ENCODE measurements at regions not wholly inside any gene's neighbourhood (a gene's known extent, or its start where the extent isn't known, plus 50 kb on each side); places are given as distances from the start of the nearest gene placed in this dataset.

DNA sequence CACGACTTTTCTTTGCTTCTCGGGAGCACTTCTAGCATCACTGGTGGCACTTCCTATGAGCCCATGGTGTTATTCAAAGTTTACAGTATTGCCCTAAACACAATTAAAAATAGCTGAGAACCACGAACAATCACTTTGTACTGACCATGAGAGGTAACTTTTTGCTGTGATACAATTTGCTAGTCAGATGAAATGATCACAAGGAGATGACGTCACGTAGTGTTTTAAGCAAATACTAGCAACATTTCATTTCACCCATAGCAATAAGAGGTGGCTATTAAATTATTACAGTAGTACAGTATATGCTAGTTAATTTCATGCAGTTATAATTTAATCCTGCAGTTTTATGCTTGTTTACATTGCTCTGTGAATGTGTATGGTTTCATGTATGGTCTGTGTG lies 108.9 kb upstream of the DOK6 start:
- Histone ChIP-seq H3K27me3 (no peaks in the 10 kb centered on the region), H3K4me3 (ENCODE audit: low read depth, low read length) (no peak overlapping the region), H3K36me3 (no peaks in the 10 kb centered on the region), H3K9me3 (no peaks in the 10 kb centered on the region), H3K4me1 (no peaks in the 10 kb centered on the region)
- DNase-seq: no peak
- TF ChIP-seq, protein P1, sequence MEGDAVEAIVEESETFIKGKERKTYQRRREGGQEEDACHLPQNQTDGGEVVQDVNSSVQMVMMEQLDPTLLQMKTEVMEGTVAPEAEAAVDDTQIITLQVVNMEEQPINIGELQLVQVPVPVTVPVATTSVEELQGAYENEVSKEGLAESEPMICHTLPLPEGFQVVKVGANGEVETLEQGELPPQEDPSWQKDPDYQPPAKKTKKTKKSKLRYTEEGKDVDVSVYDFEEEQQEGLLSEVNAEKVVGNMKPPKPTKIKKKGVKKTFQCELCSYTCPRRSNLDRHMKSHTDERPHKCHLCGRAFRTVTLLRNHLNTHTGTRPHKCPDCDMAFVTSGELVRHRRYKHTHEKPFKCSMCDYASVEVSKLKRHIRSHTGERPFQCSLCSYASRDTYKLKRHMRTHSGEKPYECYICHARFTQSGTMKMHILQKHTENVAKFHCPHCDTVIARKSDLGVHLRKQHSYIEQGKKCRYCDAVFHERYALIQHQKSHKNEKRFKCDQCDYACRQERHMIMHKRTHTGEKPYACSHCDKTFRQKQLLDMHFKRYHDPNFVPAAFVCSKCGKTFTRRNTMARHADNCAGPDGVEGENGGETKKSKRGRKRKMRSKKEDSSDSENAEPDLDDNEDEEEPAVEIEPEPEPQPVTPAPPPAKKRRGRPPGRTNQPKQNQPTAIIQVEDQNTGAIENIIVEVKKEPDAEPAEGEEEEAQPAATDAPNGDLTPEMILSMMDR (IDR thresholded peaks at IDR 0.05; ENCODE audit: low read depth, low read length): no peak

- Histone ChIP-seq H3K4me1 (no peaks in the 10 kb centered on the region), H3K9me3 (no peaks in the 10 kb centered on the region), H3K4me3 (ENCODE audit: low read depth, low read length) (no peak overlapping the region), H3K27me3 (no peaks in the 10 kb centered on the region), H3K36me3 (no peaks in the 10 kb centered on the region)
- TF ChIP-seq, protein P1 (IDR thresholded peaks at IDR 0.05; ENCODE audit: low read depth, low read length): no peak
- no peak for DNase-seq
These were observed 100.5 kb upstream of the DOK6 start for GRCh38 chr18:69300185-69300584.

- Histone ChIP-seq H3K4me1 (no peaks in the 10 kb centered on the region), H3K9me3 (no peaks in the 10 kb centered on the region), H3K4me3 (ENCODE audit: low read depth, low read length) (no peak overlapping the region), H3K27me3 (no peaks in the 10 kb centered on the region), H3K36me3 (no peaks in the 10 kb centered on the region)
- TF ChIP-seq, protein P1 (IDR thresholded peaks at IDR 0.05; ENCODE audit: low read depth, low read length): no peak
- DNase-seq: no peak
These were observed 92.1 kb upstream of the DOK6 start for GRCh38 chr18:69308619-69309018.

- Histone ChIP-seq H3K4me1 (no peaks in the 10 kb centered on the region), H3K9me3 (no peaks in the 10 kb centered on the region), H3K36me3 (no peaks in the 10 kb centered on the region), H3K4me3 (ENCODE audit: low read depth, low read length) (no peak overlapping the region), H3K27me3 (no peaks in the 10 kb centered on the region)
- DNase-seq: no peak
- TF ChIP-seq, protein P1 (IDR thresholded peaks at IDR 0.05; ENCODE audit: low read depth, low read length): no peak
These were observed 74.6 kb upstream of the DOK6 start for GRCh38 chr18:69326094-69326493.

GRCh38 chr18:69328086-69328485 lies 72.6 kb upstream of the DOK6 start:
- H3K4me3 ChIP-seq (ENCODE audit: low read depth, low read length): no peak overlapping the region
- no peaks in the 10 kb centered on the region for H3K27me3 ChIP-seq
- no peaks in the 10 kb centered on the region for H3K36me3 ChIP-seq
- no peaks in the 10 kb centered on the region for H3K9me3 ChIP-seq
- H3K4me1 ChIP-seq: no peaks in the 10 kb centered on the region
- DNase-seq: no peak
- TF ChIP-seq, protein P1 (IDR thresholded peaks at IDR 0.05; ENCODE audit: low read depth, low read length): no peak

GRCh38 chr18:69330385-69331005 lies 70.2 kb upstream of the DOK6 start:
- TF ChIP-seq, protein P1 (IDR thresholded peaks at IDR 0.05; ENCODE audit: low read depth, low read length): no peak
- Histone ChIP-seq H3K4me3 (ENCODE audit: low read depth, low read length) (no peak overlapping the region), H3K9me3 (no peaks in the 10 kb centered on the region), H3K36me3 (no peaks in the 10 kb centered on the region), H3K27me3 (no peaks in the 10 kb centered on the region), H3K4me1 (no peaks in the 10 kb centered on the region)
- no peak for DNase-seq

All from BE2C (cell line).